GM20000 (cell line): ENCODE measurements at regions not wholly inside any gene's neighbourhood (a gene's known extent, or its start where the extent isn't known, plus 50 kb on each side); places are given as distances from the start of the nearest gene placed in this dataset.

ENCODE experiments used
- DNase-seq: peaks from one replicate; pipeline ENCODE4 v3.0.0; 2012; ENCODE audit warnings: low spot score
- TF ChIP-seq, protein P1 (sequence below): IDR thresholded peaks from 2 replicates; pipeline ENCODE4 v1.5.1; 2012; ENCODE audit warnings: mild to moderate bottlenecking, control low read depth; ENCODE audit errors: extremely low read depth, missing control alignments

DNA sequence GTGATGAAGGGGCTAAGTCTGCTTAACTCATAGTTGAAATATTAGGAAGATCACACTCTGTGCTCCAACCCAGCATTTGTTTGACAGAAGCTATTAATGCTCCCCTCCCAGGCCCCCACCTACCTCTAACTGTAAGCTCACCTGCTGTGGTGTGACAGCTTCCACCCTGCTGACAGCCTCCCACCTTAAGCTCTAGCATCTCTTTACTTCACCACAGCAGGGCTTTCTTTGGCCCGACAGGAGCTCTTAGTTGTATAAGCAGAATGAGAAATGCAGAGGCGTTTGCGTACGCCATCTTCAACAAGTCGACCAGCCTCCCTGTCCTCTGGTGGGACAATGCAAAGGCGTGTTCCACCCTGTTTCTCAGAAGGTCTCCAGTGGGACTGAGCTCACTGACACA lies 80.1 kb upstream of the OSBPL8 start:
- no peak for DNase-seq
- TF ChIP-seq, protein P1, sequence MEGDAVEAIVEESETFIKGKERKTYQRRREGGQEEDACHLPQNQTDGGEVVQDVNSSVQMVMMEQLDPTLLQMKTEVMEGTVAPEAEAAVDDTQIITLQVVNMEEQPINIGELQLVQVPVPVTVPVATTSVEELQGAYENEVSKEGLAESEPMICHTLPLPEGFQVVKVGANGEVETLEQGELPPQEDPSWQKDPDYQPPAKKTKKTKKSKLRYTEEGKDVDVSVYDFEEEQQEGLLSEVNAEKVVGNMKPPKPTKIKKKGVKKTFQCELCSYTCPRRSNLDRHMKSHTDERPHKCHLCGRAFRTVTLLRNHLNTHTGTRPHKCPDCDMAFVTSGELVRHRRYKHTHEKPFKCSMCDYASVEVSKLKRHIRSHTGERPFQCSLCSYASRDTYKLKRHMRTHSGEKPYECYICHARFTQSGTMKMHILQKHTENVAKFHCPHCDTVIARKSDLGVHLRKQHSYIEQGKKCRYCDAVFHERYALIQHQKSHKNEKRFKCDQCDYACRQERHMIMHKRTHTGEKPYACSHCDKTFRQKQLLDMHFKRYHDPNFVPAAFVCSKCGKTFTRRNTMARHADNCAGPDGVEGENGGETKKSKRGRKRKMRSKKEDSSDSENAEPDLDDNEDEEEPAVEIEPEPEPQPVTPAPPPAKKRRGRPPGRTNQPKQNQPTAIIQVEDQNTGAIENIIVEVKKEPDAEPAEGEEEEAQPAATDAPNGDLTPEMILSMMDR = no peak

DNA sequence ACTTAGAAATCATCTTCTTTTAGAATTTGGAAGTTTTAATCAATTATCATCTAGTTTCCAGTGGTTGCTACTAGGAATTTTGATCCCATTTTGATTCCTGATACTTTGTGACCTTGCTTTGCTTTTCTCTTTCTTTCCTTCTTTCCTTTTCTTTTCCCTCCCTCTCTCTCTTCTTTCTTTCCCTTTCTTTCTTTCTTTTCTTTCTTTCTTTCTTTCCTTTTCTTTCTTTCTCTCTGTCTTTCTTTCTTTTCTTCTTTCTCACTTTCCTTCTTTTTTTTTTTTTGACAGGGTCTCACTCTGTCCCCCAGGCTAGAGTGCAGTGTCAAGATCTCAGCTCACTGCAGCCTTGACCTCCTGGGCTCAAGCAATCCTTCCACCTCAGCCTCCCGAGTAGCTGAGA lies 81.5 kb upstream of the OSBPL8 start:
- DNase-seq = no peak
- TF ChIP-seq, protein P1 = no peak

- DNase-seq = no peak
- TF ChIP-seq, protein P1 = no peak
These were observed 82.4 kb upstream of the OSBPL8 start for GRCh38 chr12:76641961-76642360.

- DNase-seq = no peak
- TF ChIP-seq, protein P1 = no peak
These were observed 83.9 kb upstream of the OSBPL8 start for GRCh38 chr12:76643438-76643837.

- TF ChIP-seq, protein P1 = no peak
- DNase-seq = no peak
These were observed 85.4 kb upstream of the OSBPL8 start for GRCh38 chr12:76644950-76645349.

- TF ChIP-seq, protein P1 = no peak
- no peak for DNase-seq
These were observed 86.4 kb upstream of the OSBPL8 start for GRCh38 chr12:76645934-76646333.

- TF ChIP-seq, protein P1 = no peak
- DNase-seq = no peak
These were observed 86.8 kb upstream of the OSBPL8 start for GRCh38 chr12:76646366-76646765.
